GM12878 (cell line): ENCODE measurements at regions not wholly inside any gene's neighbourhood (a gene's known extent, or its start where the extent isn't known, plus 50 kb on each side); places are given as distances from the start of the nearest gene placed in this dataset.

Experiments
- ATAC-seq: fragments of 200-7000 bp; cut with Tn5 transposase; 3 replicates; pipeline ENCODE4 v1.9.1; 2020; ENCODE audit warnings: mild to moderate bottlenecking, moderate library complexity
- BruUV-seq: library from RNA; stranded (reverse); fragments of 400-500 nt; replicated peaks from 2 replicates; lab custom pipeline; 2021; lab: Mats Ljungman, UMichigan
- CTCF ChIA-PET: fragments of 300-600 bp; sonication (Branson Sonifier 250); formaldehyde crosslinking; extraction: SDS; loops from one replicate; lab custom pipeline; 2021; ENCODE audit warnings: inconsistent platforms; lab: Yijun Ruan, JAX
- POLR2A ChIA-PET: fragments of 350-600 bp; formaldehyde crosslinking; extraction: SDS; loops from one replicate; lab custom pipeline; 2021; ENCODE audit warnings: inconsistent platforms; lab: Charles Lee
- RAD21 ChIA-PET: fragments of 300-600 bp; sonication (Branson Sonifier 250); formaldehyde crosslinking; loops from one replicate; lab custom pipeline; 2023; ENCODE audit warnings: antibody characterized with exemption; ENCODE audit not compliant: unreplicated experiment; lab: Charles Lee
- SMC1A ChIA-PET: fragments of 300-600 bp; sonication (Branson Sonifier 250); formaldehyde crosslinking; loops from one replicate; lab custom pipeline; 2023; ENCODE audit not compliant: unreplicated experiment, uncharacterized antibody; lab: Charles Lee
- DNase-seq: peaks from one replicate; pipeline ENCODE4 v3.0.0-alpha.2; 2011; ENCODE audit warnings: low read depth, low spot score
- FAIRE-seq: peaks from 3 replicates; lab custom pipeline; 2011; peaks lifted over from hg19 to GRCh38; lab: Jason Lieb, UNC
- H2AFZ ChIP-seq: 2 replicates; pipeline ENCODE4 v1.6.0; 2011; ENCODE audit warnings: low read depth, low read length, control low read depth; ENCODE audit not compliant: control insufficient read depth
- H3K27ac ChIP-seq: 2 replicates; pipeline ENCODE4 v1.5.1; 2011; ENCODE audit warnings: control low read depth; ENCODE audit not compliant: control insufficient read depth, insufficient read depth
- H3K27me3 ChIP-seq, 2 experiments: replicated peaks in 1 of 2; 2 replicates each; pipeline versions ENCODE4 v1.6.0 to v1.6.1; 2011; ENCODE audit warnings: low read length in 1 of 2; ENCODE audit not compliant: control insufficient read depth in 2 of 2, insufficient read depth in 2 of 2
- H3K36me3 ChIP-seq, 2 experiments: 2 replicates each; pipeline ENCODE4 v1.5.1; 2011; ENCODE audit warnings: low read length in 1 of 2; ENCODE audit not compliant: control insufficient read depth in 2 of 2, insufficient read depth in 2 of 2
- H3K4me1 ChIP-seq: 2 replicates; pipeline ENCODE4 v1.6.1; 2011; ENCODE audit warnings: mild to moderate bottlenecking, low read length, moderate library complexity, mixed read lengths; ENCODE audit not compliant: control insufficient read depth, insufficient read depth
- H3K4me2 ChIP-seq: 2 replicates; pipeline ENCODE4 v1.6.0; 2011; ENCODE audit warnings: control low read depth; ENCODE audit not compliant: control insufficient read depth, insufficient read depth
- H3K4me3 ChIP-seq: fragments of 200-600 bp; sonication (generic); 2 replicates; pipeline ENCODE4 v1.5.1; 2016
- H3K79me2 ChIP-seq: 2 replicates; pipeline ENCODE4 v1.6.0; 2011; ENCODE audit warnings: low read length; ENCODE audit not compliant: control insufficient read depth, insufficient read depth
- H3K9ac ChIP-seq: 2 replicates; pipeline ENCODE4 v1.8.0; 2011; ENCODE audit warnings: low read length, control low read depth, mixed read lengths; ENCODE audit not compliant: control insufficient read depth, insufficient read depth
- H3K9me3 ChIP-seq: replicated peaks from 3 replicates; pipeline ENCODE4 v1.5.1; 2011; ENCODE audit warnings: mild to moderate bottlenecking, low read length; ENCODE audit not compliant: control insufficient read depth, insufficient read depth
- H4K20me1 ChIP-seq: 2 replicates; pipeline ENCODE4 v1.6.0; 2011; ENCODE audit not compliant: control insufficient read depth, insufficient read depth
- DPF2 ChIP-seq: fragments of 450-650 bp; IDR thresholded peaks from 2 replicates; pipeline ENCODE4 v1.6.1; 2017; ENCODE audit warnings: mild to moderate bottlenecking
- FOS ChIP-seq: IDR thresholded peaks from 3 replicates; pipeline ENCODE4 v1.6.1; 2011; ENCODE audit warnings: borderline replicate concordance; ENCODE audit not compliant: insufficient read length; ENCODE audit errors: extremely low read depth
- HCFC1 ChIP-seq: fragments of 150-350 bp; IDR thresholded peaks from 2 replicates; pipeline ENCODE4 v1.6.1; 2014; ENCODE audit warnings: low read length
- NR2F1 ChIP-seq: fragments of 450-650 bp; conservative IDR thresholded peaks from 2 replicates; pipeline ENCODE4 v1.6.1; 2017; ENCODE audit warnings: mild to moderate bottlenecking
- SMARCA5 ChIP-seq: fragments of 450-650 bp; IDR thresholded peaks from 2 replicates; pipeline ENCODE4 v1.6.1; 2017; ENCODE audit warnings: mild to moderate bottlenecking
- SREBF2 ChIP-seq: IDR thresholded peaks from 2 replicates; pipeline ENCODE4 v1.6.1; 2012; ENCODE audit warnings: mild to moderate bottlenecking, low read length
- STAT3 ChIP-seq: IDR thresholded peaks from 2 replicates; pipeline ENCODE4 v1.6.1; 2011; ENCODE audit warnings: low read depth, low read length, improper control_type of control experiment
- WGBS: methylation state at CpG from one replicate; pipeline ENCODE4 v1.1.6; 2016; ENCODE audit warnings: low lambda C conversion rate; ENCODE audit not compliant: insufficient replicate concordance, insufficient coverage; ENCODE audit errors: missing lambda C conversion rate; 5-methylcytosine and 5-hydroxymethylcytosine counted together
- in situ Hi-C: fragments of 300-500 bp; cut with MboI; formaldehyde crosslinking; loops from 9 replicates; pipeline ENCODE4 v1.14.3; 2018; ENCODE audit warnings: mixed read lengths
- intact Hi-C: fragments of 100-400 bp; cut with micrococcal nuclease; formaldehyde crosslinking; loops from one replicate; pipeline ENCODE4 v1.14.2; 2022; ENCODE audit not compliant: unreplicated experiment
- TF ChIP-seq, protein P1 (sequence below): IDR thresholded peaks from 2 replicates; pipeline ENCODE4 v1.6.1; 2012; ENCODE audit warnings: mild to moderate bottlenecking, low read depth, low read length
- TF ChIP-seq, protein P2 (sequence below): IDR thresholded peaks from 2 replicates; pipeline ENCODE4 v1.6.1; 2011; ENCODE audit warnings: borderline replicate concordance, low read depth, mild to moderate bottlenecking, moderate library complexity, low read length; ENCODE audit not compliant: insufficient read depth, poor library complexity, severe bottlenecking
- TF ChIP-seq, protein P3 (sequence below): IDR thresholded peaks from 2 replicates; pipeline ENCODE4 v1.6.1; 2011; ENCODE audit warnings: borderline replicate concordance, low read depth, mild to moderate bottlenecking, moderate library complexity, mixed read lengths, low read length; ENCODE audit not compliant: insufficient read depth; ENCODE audit errors: extremely low read length

DNA sequence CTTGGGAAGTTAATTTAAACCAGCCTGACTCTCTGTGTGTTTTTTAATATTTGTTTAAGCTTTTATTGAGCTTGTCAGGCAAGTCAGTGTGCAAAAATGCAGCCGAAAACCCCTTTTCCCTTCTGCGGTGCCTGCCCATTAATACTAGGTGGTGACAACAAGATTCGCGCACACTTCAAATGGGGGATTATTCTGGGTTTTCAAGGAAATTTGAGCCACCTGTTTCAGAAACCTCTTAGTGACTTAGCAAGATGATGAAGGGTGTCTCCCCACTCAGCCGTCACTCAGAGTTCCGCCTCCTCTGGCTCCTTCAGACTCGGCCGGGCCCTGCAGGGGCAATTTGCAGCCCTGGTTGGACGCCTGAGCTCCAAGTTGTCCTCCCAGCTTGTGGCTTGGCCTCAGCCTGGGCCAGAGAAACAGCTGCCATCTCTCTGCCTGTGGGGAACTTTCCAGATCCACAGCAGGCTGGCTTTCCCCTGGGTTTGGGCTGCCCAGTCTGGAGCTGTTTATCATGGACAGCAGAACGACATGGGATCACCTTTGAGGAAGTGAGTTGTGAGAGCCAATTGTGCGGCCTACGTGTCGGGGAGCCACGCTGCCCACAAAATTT, 75.9 kb downstream of the SPRY4 start:
- no peaks in the 10 kb centered on the region for H3K9me3 ChIP-seq
- ChIA-PET RAD21 (no interaction called here), CTCF (no interaction called here), SMC1A (no interaction called here), POLR2A (no interaction called here)
- ATAC-seq = no peak
- H3K4me3 ChIP-seq = no peak overlapping the region
- DNase-seq = no peak
- H3K79me2 ChIP-seq = no peaks in the 10 kb centered on the region
- H3K27me3 ChIP-seq = no peaks in the 10 kb centered on the region; a peak in 1 of 4 replicates
- no peaks in the 10 kb centered on the region for H3K36me3 ChIP-seq
- intact Hi-C loops = no loop called here
- no peak overlapping the region for H3K27ac ChIP-seq
- H3K4me1 ChIP-seq = no peaks in the 10 kb centered on the region
- no peak overlapping the region for H2AFZ ChIP-seq
- H3K4me2 ChIP-seq = no peak overlapping the region
- WGBS = 60% methylated on average over 14 of the region's 14 CpGs
- H3K9ac ChIP-seq = no peak overlapping the region
- BruUV-seq = no TSS peak
- no peaks in the 10 kb centered on the region for H4K20me1 ChIP-seq
- no peak for FAIRE-seq
- TF ChIP-seq FOS (no peak), HCFC1 (no peak)
- in situ Hi-C loops = no loop called here

DNA sequence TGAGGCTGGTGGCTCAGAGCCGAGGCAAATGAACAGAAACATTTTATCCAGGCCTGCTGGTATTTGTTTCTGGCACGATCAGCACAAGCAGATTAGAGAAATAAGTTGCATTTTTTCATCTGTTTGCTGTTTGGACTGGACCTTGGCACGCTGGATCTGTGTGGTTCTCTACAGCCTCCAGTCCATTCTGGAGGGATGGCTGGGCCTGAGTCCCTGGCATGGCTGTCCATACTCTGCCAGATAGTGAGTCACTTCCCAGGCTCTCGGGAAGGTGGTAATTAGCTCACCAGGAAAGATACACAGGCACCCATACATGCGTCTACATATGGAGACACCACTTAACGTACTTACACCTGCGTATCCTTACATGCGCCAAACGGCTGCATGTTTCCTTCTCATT, 78.6 kb downstream of the SPRY4 start:
- CTCF ChIA-PET = no interaction called here

More for the DNA sequence above, 78.6 kb downstream of the SPRY4 start:
- no TSS peak for BruUV-seq
- TF ChIP-seq, protein P1, sequence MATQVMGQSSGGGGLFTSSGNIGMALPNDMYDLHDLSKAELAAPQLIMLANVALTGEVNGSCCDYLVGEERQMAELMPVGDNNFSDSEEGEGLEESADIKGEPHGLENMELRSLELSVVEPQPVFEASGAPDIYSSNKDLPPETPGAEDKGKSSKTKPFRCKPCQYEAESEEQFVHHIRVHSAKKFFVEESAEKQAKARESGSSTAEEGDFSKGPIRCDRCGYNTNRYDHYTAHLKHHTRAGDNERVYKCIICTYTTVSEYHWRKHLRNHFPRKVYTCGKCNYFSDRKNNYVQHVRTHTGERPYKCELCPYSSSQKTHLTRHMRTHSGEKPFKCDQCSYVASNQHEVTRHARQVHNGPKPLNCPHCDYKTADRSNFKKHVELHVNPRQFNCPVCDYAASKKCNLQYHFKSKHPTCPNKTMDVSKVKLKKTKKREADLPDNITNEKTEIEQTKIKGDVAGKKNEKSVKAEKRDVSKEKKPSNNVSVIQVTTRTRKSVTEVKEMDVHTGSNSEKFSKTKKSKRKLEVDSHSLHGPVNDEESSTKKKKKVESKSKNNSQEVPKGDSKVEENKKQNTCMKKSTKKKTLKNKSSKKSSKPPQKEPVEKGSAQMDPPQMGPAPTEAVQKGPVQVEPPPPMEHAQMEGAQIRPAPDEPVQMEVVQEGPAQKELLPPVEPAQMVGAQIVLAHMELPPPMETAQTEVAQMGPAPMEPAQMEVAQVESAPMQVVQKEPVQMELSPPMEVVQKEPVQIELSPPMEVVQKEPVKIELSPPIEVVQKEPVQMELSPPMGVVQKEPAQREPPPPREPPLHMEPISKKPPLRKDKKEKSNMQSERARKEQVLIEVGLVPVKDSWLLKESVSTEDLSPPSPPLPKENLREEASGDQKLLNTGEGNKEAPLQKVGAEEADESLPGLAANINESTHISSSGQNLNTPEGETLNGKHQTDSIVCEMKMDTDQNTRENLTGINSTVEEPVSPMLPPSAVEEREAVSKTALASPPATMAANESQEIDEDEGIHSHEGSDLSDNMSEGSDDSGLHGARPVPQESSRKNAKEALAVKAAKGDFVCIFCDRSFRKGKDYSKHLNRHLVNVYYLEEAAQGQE = no peak
- no peak for TF ChIP-seq SMARCA5
- TF ChIP-seq, protein P2, sequence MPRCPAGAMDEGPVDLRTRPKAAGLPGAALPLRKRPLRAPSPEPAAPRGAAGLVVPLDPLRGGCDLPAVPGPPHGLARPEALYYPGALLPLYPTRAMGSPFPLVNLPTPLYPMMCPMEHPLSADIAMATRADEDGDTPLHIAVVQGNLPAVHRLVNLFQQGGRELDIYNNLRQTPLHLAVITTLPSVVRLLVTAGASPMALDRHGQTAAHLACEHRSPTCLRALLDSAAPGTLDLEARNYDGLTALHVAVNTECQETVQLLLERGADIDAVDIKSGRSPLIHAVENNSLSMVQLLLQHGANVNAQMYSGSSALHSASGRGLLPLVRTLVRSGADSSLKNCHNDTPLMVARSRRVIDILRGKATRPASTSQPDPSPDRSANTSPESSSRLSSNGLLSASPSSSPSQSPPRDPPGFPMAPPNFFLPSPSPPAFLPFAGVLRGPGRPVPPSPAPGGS = no peak
- no peak for TF ChIP-seq SREBF2
- no peak for TF ChIP-seq DPF2
- TF ChIP-seq, protein P3, sequence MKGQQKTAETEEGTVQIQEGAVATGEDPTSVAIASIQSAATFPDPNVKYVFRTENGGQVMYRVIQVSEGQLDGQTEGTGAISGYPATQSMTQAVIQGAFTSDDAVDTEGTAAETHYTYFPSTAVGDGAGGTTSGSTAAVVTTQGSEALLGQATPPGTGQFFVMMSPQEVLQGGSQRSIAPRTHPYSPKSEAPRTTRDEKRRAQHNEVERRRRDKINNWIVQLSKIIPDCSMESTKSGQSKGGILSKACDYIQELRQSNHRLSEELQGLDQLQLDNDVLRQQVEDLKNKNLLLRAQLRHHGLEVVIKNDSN = no peak
- no peak for TF ChIP-seq NR2F1
- no peak for TF ChIP-seq STAT3
- no peaks in the 10 kb centered on the region; a peak in 1 of 4 replicates for H3K27me3 ChIP-seq
- in situ Hi-C loops = no loop called here
- no peaks in the 10 kb centered on the region for H3K4me1 ChIP-seq
- no peak for FAIRE-seq
- SMC1A ChIA-PET = no interaction called here
- H3K79me2 ChIP-seq = no peaks in the 10 kb centered on the region
- POLR2A ChIA-PET = no interaction called here
- no peak overlapping the region for H3K4me3 ChIP-seq
- no peak overlapping the region for H2AFZ ChIP-seq
- 55% methylated on average over 9 of the region's 9 CpGs for WGBS
- no peak overlapping the region for H3K9ac ChIP-seq
- intact Hi-C loops = no loop called here
- no peak for DNase-seq
- ATAC-seq = no peak
- H3K27ac ChIP-seq = no peak overlapping the region
- no peaks in the 10 kb centered on the region for H3K36me3 ChIP-seq
- peaks cover 2% of the 10 kb centered on the region; the same call in 2 of the 3 replicates for H3K9me3 ChIP-seq
- RAD21 ChIA-PET = no interaction called here
- H3K4me2 ChIP-seq = no peak overlapping the region
- no peaks in the 10 kb centered on the region for H4K20me1 ChIP-seq
